WTC11 (cell line): ENCODE measurements at regions not wholly inside any gene's neighbourhood (a gene's known extent, or its start where the extent isn't known, plus 50 kb on each side); places are given as distances from the start of the nearest gene placed in this dataset.
A peak's percentile ranks its signal among the peaks of the same experiment; 100 is the strongest.

Experiments
- ATAC-seq: fragments of 200-7000 bp; cut with Tn5 transposase; 2 replicates; pipeline ENCODE4 v1.10.0; 2021; ENCODE audit warnings: mild to moderate bottlenecking, moderate library complexity
- CTCF ChIA-PET: fragments of 300-600 bp; sonication (Branson Sonifier 250); formaldehyde crosslinking; loops from one replicate; lab custom pipeline; 2021; ENCODE audit warnings: antibody characterized with exemption; lab: Charles Lee
- POLR2A ChIA-PET: fragments of 350-600 bp; sonication (Branson Sonifier 250); formaldehyde crosslinking; loops from one replicate; lab custom pipeline; 2021; ENCODE audit warnings: antibody characterized with exemption; lab: Charles Lee
- DNase-seq: peaks from one replicate; pipeline ENCODE4 v3.0.0; 2021; ENCODE audit warnings: low spot score
- H3K27ac Mint-ChIP-seq: 2 replicates; pipeline ENCODE4 v1.8.0; 2021; ENCODE audit warnings: mixed read lengths
- H3K27me3 Mint-ChIP-seq: 2 replicates; pipeline ENCODE4 v1.8.0; 2021; ENCODE audit warnings: low read depth, mild to moderate bottlenecking, moderate library complexity, mixed read lengths
- H3K36me3 Mint-ChIP-seq: 2 replicates; pipeline ENCODE4 v1.8.0; 2021; ENCODE audit warnings: mixed read lengths
- H3K4me1 Mint-ChIP-seq: 2 replicates; pipeline ENCODE4 v1.8.0; 2022; ENCODE audit warnings: mixed read lengths
- H3K4me3 Mint-ChIP-seq: 2 replicates; pipeline ENCODE4 v1.8.0; 2021; ENCODE audit warnings: mild to moderate bottlenecking, moderate library complexity, mixed read lengths
- H3K9me3 Mint-ChIP-seq: 2 replicates; pipeline ENCODE4 v1.8.0; 2021; ENCODE audit warnings: mixed read lengths
- ATF2 ChIP-seq: sonication (generic); formaldehyde crosslinking; IDR thresholded peaks from 2 replicates; pipeline ENCODE4 v1.8.1; 2022; ENCODE audit warnings: low read depth, missing genetic modification reagents, borderline replicate concordance
- ELF4 ChIP-seq: sonication (generic); formaldehyde crosslinking; IDR thresholded peaks from 2 replicates; pipeline ENCODE4 v1.8.1; 2022; ENCODE audit warnings: low read depth, mild to moderate bottlenecking, moderate library complexity, missing genetic modification reagents
- EMX1 ChIP-seq: fragments of 250-450 bp; sonication (Bioruptor Pico); IDR thresholded peaks from 2 replicates; pipeline ENCODE4 v1.8.0; 2021; ENCODE audit warnings: mild to moderate bottlenecking
- MYBL2 ChIP-seq: sonication (generic); formaldehyde crosslinking; IDR thresholded peaks from 2 replicates; pipeline ENCODE4 v1.8.1; 2023; ENCODE audit warnings: mild to moderate bottlenecking, moderate library complexity, missing genetic modification reagents
- NFE2L1 ChIP-seq: sonication (generic); formaldehyde crosslinking; IDR thresholded peaks from 2 replicates; pipeline ENCODE4 v1.8.1; 2023; ENCODE audit warnings: missing genetic modification reagents
- NR1H2 ChIP-seq: sonication (generic); formaldehyde crosslinking; IDR thresholded peaks from 2 replicates; pipeline ENCODE4 v1.9.0; 2021; ENCODE audit warnings: mild to moderate bottlenecking, moderate library complexity, missing genetic modification reagents
- RELA ChIP-seq: sonication (generic); formaldehyde crosslinking; IDR thresholded peaks from 2 replicates; pipeline ENCODE4 v1.8.1; 2022; ENCODE audit warnings: missing genetic modification reagents, mild to moderate bottlenecking, borderline replicate concordance
- TP53 ChIP-seq: sonication (generic); formaldehyde crosslinking; IDR thresholded peaks from 2 replicates; pipeline ENCODE4 v1.8.1; 2023; ENCODE audit warnings: mild to moderate bottlenecking, missing genetic modification reagents
- ZNF121 ChIP-seq: sonication (generic); formaldehyde crosslinking; IDR thresholded peaks from 2 replicates; pipeline ENCODE4 v1.8.0; 2023; ENCODE audit warnings: missing genetic modification reagents
- ZNF396 ChIP-seq: fragments of 250-450 bp; sonication (Bioruptor Pico); IDR thresholded peaks from 2 replicates; pipeline ENCODE4 v1.8.0; 2021; ENCODE audit warnings: mild to moderate bottlenecking, moderate library complexity, borderline replicate concordance
- TF ChIP-seq, protein P1 (sequence below): fragments of 250-450 bp; sonication (Bioruptor Pico); IDR thresholded peaks from 2 replicates; pipeline ENCODE4 v2.1.2; 2022; ENCODE audit warnings: mild to moderate bottlenecking, moderate library complexity
- TF ChIP-seq, protein P2 (sequence below): sonication (generic); formaldehyde crosslinking; IDR thresholded peaks from 2 replicates; pipeline ENCODE4 v1.8.1; 2023; ENCODE audit warnings: mild to moderate bottlenecking, moderate library complexity, missing genetic modification reagents
- TF ChIP-seq, protein P3 (sequence below): sonication (generic); formaldehyde crosslinking; IDR thresholded peaks from 2 replicates; pipeline ENCODE4 v1.8.1; 2023; ENCODE audit warnings: mild to moderate bottlenecking, missing genetic modification reagents, borderline replicate concordance
- TF ChIP-seq, protein P4 (sequence below): sonication (generic); formaldehyde crosslinking; IDR thresholded peaks from 2 replicates; pipeline ENCODE4 v1.8.0; 2023; ENCODE audit warnings: missing genetic modification reagents, mild to moderate bottlenecking, borderline replicate concordance

- ATAC-seq (no peak), DNase-seq (no peak)
- TF ChIP-seq RELA (CRISPR knock-in tag) (no peak), ZNF121 (CRISPR knock-in tag) (no peak), EMX1 (CRISPR knock-in tag) (no peak), NR1H2 (CRISPR knock-in tag) (no peak), TP53 (no peak), ATF2 (CRISPR knock-in tag) (no peak), ZNF396 (CRISPR knock-in tag) (no peak), MYBL2 (no peak), NFE2L1 (CRISPR knock-in tag) (no peak)
- TF ChIP-seq, protein P1, sequence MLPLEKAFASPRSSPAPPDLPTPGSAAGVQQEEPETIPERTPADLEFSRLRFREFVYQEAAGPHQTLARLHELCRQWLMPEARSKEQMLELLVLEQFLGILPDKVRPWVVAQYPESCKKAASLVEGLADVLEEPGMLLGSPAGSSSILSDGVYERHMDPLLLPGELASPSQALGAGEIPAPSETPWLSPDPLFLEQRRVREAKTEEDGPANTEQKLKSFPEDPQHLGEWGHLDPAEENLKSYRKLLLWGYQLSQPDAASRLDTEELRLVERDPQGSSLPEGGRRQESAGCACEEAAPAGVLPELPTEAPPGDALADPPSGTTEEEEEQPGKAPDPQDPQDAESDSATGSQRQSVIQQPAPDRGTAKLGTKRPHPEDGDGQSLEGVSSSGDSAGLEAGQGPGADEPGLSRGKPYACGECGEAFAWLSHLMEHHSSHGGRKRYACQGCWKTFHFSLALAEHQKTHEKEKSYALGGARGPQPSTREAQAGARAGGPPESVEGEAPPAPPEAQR (CRISPR knock-in tag) = no peak
- TF ChIP-seq, protein P2, sequence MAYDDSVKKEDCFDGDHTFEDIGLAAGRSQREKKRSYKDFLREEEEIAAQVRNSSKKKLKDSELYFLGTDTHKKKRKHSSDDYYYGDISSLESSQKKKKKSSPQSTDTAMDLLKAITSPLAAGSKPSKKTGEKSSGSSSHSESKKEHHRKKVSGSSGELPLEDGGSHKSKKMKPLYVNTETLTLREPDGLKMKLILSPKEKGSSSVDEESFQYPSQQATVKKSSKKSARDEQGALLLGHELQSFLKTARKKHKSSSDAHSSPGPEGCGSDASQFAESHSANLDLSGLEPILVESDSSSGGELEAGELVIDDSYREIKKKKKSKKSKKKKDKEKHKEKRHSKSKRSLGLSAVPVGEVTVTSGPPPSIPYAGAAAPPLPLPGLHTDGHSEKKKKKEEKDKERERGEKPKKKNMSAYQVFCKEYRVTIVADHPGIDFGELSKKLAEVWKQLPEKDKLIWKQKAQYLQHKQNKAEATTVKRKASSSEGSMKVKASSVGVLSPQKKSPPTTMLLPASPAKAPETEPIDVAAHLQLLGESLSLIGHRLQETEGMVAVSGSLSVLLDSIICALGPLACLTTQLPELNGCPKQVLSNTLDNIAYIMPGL (CRISPR knock-in tag) = no peak
- TF ChIP-seq, protein P3, sequence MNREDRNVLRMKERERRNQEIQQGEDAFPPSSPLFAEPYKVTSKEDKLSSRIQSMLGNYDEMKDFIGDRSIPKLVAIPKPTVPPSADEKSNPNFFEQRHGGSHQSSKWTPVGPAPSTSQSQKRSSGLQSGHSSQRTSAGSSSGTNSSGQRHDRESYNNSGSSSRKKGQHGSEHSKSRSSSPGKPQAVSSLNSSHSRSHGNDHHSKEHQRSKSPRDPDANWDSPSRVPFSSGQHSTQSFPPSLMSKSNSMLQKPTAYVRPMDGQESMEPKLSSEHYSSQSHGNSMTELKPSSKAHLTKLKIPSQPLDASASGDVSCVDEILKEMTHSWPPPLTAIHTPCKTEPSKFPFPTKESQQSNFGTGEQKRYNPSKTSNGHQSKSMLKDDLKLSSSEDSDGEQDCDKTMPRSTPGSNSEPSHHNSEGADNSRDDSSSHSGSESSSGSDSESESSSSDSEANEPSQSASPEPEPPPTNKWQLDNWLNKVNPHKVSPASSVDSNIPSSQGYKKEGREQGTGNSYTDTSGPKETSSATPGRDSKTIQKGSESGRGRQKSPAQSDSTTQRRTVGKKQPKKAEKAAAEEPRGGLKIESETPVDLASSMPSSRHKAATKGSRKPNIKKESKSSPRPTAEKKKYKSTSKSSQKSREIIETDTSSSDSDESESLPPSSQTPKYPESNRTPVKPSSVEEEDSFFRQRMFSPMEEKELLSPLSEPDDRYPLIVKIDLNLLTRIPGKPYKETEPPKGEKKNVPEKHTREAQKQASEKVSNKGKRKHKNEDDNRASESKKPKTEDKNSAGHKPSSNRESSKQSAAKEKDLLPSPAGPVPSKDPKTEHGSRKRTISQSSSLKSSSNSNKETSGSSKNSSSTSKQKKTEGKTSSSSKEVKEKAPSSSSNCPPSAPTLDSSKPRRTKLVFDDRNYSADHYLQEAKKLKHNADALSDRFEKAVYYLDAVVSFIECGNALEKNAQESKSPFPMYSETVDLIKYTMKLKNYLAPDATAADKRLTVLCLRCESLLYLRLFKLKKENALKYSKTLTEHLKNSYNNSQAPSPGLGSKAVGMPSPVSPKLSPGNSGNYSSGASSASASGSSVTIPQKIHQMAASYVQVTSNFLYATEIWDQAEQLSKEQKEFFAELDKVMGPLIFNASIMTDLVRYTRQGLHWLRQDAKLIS (CRISPR knock-in tag) = no peak
- peaks cover 50% of the 10 kb centered on the region for H3K36me3 Mint-ChIP-seq
- peaks cover 12% of the 10 kb centered on the region for H3K4me1 Mint-ChIP-seq
- ChIA-PET CTCF (no interaction called here), POLR2A (interaction anchor here (1.0 kb wide), 1 partner anchor 10 kb away, joined by 3 read pairs; no protein-coding TSS in a partner anchor)
- H3K9me3 Mint-ChIP-seq = peaks cover 24% of the 10 kb centered on the region
- peaks cover 3% of the 10 kb centered on the region for H3K27me3 Mint-ChIP-seq
- no peak overlapping the region for H3K4me3 Mint-ChIP-seq
- H3K27ac Mint-ChIP-seq = peak overlapping the region; percentile 48; the same call in 1 of the 2 replicates
These were observed 167.8 kb downstream of the RASEF start for GRCh38 chr9:82894961-82895821.

- TF ChIP-seq ZNF121 (CRISPR knock-in tag) (no peak), NR1H2 (CRISPR knock-in tag) (no peak), ELF4 (CRISPR knock-in tag) (no peak)
- TF ChIP-seq, protein P4, sequence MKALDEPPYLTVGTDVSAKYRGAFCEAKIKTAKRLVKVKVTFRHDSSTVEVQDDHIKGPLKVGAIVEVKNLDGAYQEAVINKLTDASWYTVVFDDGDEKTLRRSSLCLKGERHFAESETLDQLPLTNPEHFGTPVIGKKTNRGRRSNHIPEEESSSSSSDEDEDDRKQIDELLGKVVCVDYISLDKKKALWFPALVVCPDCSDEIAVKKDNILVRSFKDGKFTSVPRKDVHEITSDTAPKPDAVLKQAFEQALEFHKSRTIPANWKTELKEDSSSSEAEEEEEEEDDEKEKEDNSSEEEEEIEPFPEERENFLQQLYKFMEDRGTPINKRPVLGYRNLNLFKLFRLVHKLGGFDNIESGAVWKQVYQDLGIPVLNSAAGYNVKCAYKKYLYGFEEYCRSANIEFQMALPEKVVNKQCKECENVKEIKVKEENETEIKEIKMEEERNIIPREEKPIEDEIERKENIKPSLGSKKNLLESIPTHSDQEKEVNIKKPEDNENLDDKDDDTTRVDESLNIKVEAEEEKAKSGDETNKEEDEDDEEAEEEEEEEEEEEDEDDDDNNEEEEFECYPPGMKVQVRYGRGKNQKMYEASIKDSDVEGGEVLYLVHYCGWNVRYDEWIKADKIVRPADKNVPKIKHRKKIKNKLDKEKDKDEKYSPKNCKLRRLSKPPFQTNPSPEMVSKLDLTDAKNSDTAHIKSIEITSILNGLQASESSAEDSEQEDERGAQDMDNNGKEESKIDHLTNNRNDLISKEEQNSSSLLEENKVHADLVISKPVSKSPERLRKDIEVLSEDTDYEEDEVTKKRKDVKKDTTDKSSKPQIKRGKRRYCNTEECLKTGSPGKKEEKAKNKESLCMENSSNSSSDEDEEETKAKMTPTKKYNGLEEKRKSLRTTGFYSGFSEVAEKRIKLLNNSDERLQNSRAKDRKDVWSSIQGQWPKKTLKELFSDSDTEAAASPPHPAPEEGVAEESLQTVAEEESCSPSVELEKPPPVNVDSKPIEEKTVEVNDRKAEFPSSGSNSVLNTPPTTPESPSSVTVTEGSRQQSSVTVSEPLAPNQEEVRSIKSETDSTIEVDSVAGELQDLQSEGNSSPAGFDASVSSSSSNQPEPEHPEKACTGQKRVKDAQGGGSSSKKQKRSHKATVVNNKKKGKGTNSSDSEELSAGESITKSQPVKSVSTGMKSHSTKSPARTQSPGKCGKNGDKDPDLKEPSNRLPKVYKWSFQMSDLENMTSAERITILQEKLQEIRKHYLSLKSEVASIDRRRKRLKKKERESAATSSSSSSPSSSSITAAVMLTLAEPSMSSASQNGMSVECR (CRISPR knock-in tag) = no peak
These were observed 167.2 kb downstream of the RASEF start for GRCh38 chr9:82895822-82896110.

More at GRCh38 chr9:82895822-82896110, 167.2 kb downstream of the RASEF start:
- DNase-seq (no peak), ATAC-seq (no peak)
- peaks cover 12% of the 10 kb centered on the region for H3K4me1 Mint-ChIP-seq
- ChIA-PET POLR2A (interaction anchor here (1.0 kb wide), 1 partner anchor 10 kb away, joined by 3 read pairs; no protein-coding TSS in a partner anchor), CTCF (no interaction called here)
- H3K9me3 Mint-ChIP-seq = peaks cover 29% of the 10 kb centered on the region
- H3K4me3 Mint-ChIP-seq = no peak overlapping the region
- peaks cover 3% of the 10 kb centered on the region for H3K27me3 Mint-ChIP-seq
- peaks cover 56% of the 10 kb centered on the region for H3K36me3 Mint-ChIP-seq
- no peak overlapping the region for H3K27ac Mint-ChIP-seq
